Heart left ventricle (tissue), 13 donors: ENCODE measurements at regions not wholly inside any gene's neighbourhood (a gene's known extent, or its start where the extent isn't known, plus 50 kb on each side); places are given as distances from the start of the nearest gene placed in this dataset.

Experiments used
- CTCF ChIP-seq, 12 donors: fragments of 200-600 bp; sonication (generic) in 4 of 12; IDR thresholded peaks; one replicate each; pipeline versions ENCODE4 v1.5.0 to v1.8.0; 2018 to 2022; ENCODE audit warnings: antibody characterized with exemption in 12 of 12, mild to moderate bottlenecking in 5 of 12
- POLR2A ChIP-seq, 2 donors: fragments of 450-650 bp; IDR thresholded peaks; one replicate each; pipeline ENCODE4 v1.6.1; 2017; ENCODE audit warnings: antibody characterized with exemption in 2 of 2, mild to moderate bottlenecking in 2 of 2, moderate library complexity in 2 of 2
- donor health status: ischemic (EF 13 %, LVEDD 7.1; RV severe dilation, severe dysfunction).
- donor health status: DM: no; HTN: yes; CAD: no.
- donor health status: DM: no; HTN: no; CAD: no.
- donor health status: ischemic (EF 25% LVEDD 6.9; RV normal size, moderate dysfunction).
- donor health status: ischemic (EF 25% LVEDD 5.7; RV mildly dilated, moderate dysfunction).
- donor health status: ischemic (EF 35%, LVEDD 5.7; RV mildly dilated, moderate dysfunction).
- donor health status: nonischemic (EF 11% LVEDD 7.7; RV severe dilation, severe dysfunction).
- donor health status: DM: yes; HTN: yes; CAD: no.
- donor health status: PGD.
- donor health status: ischemic (EF 29% LVEDD 5.4; RV normal size, mild dysfunction).
- donor health status: nonischemic (EF 23%, LVEDD 6.1; RV moderate dilation, normal function).

DNA sequence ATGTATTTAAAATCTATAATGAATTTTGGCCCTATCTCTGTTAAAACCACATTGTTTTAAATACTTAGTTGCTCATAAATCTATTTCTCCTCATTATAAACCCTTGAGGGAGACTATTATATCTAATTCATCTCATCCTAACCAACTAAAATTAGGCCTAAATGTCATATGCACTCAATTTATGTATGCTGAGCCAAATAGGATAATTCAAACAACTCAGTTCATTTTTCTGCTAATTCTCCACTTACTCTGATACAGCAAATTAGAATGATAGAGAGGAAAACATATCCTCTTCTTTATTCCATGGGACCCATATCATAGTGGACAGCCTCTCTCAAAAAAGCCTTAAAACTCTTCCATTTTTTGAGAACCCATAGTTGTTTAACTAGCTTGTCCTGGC lies 80.3 kb upstream of the TET2 start:
- no peak for TF ChIP-seq CTCF (IDR thresholded peaks at IDR 0.05)
- no peak for TF ChIP-seq POLR2A (IDR thresholded peaks at IDR 0.05)
